HEK293 (cell line): ENCODE measurements at regions not wholly inside any gene's neighbourhood (a gene's known extent, or its start where the extent isn't known, plus 50 kb on each side); places are given as distances from the start of the nearest gene placed in this dataset.
"Not testable (repeated sequence)": the region's sequence is repeated elsewhere in the genome, so short reads cannot be mapped to it uniquely, and the experiment has no call there.

Source experiments
- CTCF ChIP-seq: fragments of 450-650 bp; formaldehyde crosslinking; IDR thresholded peaks from 2 replicates; pipeline ENCODE4 v1.5.1; 2016; ENCODE audit warnings: missing biosample characterization, missing genetic modification characterization
- ZNF664 ChIP-seq: fragments of 450-650 bp; formaldehyde crosslinking; IDR thresholded peaks from 2 replicates; pipeline ENCODE4 v1.5.1; 2016; ENCODE audit warnings: missing biosample characterization, missing genetic modification characterization
- TF ChIP-seq, protein P1 (sequence below): fragments of 450-650 bp; formaldehyde crosslinking; IDR thresholded peaks from 2 replicates; pipeline ENCODE4 v1.5.1; 2016; ENCODE audit warnings: missing biosample characterization, missing genetic modification characterization

GRCh38 chr11:67849766-67850165 is 154.1 kb downstream of the UNC93B1 start:
- TF ChIP-seq ZNF664 (tag by site-specific recombination); CTCF: not testable (repeated sequence)
- TF ChIP-seq, protein P1, sequence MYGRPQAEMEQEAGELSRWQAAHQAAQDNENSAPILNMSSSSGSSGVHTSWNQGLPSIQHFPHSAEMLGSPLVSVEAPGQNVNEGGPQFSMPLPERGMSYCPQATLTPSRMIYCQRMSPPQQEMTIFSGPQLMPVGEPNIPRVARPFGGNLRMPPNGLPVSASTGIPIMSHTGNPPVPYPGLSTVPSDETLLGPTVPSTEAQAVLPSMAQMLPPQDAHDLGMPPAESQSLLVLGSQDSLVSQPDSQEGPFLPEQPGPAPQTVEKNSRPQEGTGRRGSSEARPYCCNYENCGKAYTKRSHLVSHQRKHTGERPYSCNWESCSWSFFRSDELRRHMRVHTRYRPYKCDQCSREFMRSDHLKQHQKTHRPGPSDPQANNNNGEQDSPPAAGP (tag by site-specific recombination): not testable (repeated sequence)
